ENCODE measurements at regions not wholly inside any gene's neighbourhood (a gene's known extent, or its start where the extent isn't known, plus 50 kb on each side); places are given as distances from the start of the nearest gene placed in this dataset.

DNA sequence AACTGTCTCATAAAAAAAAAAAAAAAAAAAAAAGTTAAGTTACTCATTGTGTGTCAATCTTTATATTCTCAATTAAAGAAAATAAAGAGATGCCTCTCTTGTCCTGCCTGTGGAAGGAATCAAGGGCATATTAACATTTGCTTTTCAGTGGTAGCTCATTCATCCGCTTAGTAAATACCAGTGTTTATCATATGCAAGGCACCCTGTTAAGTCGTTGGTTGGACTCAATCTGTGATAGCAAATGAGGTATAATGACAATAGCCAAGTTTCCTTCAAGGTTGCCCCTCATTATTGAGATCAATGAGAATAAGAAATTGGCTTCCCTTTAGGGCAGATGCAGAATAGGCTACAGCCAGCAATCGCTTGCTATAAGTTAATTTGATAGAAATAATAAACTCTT is 812.7 kb upstream of the COBL start:
- Histone ChIP-seq H3K4me3 (no peak overlapping the region), H3K27ac (no peak overlapping the region), H3K4me1 (no peaks in the 10 kb centered on the region), H3K9me3 (peaks cover 0 to 2% (median 0%) of the 10 kb centered on the region in 4 donors), H3K36me3 (no peaks in the 10 kb centered on the region), H3K27me3 (no peaks in the 10 kb centered on the region)
- no peak for DNase-seq
- intact Hi-C loops (cut with DNase I): no loop called here
- 76 to 81% methylated on average over 3 of the region's 3 CpGs for WGBS, 2 donors
- TF ChIP-seq POLR2A (IDR thresholded peaks at IDR 0.05) (no peak), EP300 (IDR thresholded peaks at IDR 0.05) (no peak), POLR2AphosphoS5 (IDR thresholded peaks at IDR 0.05) (no peak)
- TF ChIP-seq, protein P1, sequence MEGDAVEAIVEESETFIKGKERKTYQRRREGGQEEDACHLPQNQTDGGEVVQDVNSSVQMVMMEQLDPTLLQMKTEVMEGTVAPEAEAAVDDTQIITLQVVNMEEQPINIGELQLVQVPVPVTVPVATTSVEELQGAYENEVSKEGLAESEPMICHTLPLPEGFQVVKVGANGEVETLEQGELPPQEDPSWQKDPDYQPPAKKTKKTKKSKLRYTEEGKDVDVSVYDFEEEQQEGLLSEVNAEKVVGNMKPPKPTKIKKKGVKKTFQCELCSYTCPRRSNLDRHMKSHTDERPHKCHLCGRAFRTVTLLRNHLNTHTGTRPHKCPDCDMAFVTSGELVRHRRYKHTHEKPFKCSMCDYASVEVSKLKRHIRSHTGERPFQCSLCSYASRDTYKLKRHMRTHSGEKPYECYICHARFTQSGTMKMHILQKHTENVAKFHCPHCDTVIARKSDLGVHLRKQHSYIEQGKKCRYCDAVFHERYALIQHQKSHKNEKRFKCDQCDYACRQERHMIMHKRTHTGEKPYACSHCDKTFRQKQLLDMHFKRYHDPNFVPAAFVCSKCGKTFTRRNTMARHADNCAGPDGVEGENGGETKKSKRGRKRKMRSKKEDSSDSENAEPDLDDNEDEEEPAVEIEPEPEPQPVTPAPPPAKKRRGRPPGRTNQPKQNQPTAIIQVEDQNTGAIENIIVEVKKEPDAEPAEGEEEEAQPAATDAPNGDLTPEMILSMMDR (IDR thresholded peaks at IDR 0.05): no peak

DNA sequence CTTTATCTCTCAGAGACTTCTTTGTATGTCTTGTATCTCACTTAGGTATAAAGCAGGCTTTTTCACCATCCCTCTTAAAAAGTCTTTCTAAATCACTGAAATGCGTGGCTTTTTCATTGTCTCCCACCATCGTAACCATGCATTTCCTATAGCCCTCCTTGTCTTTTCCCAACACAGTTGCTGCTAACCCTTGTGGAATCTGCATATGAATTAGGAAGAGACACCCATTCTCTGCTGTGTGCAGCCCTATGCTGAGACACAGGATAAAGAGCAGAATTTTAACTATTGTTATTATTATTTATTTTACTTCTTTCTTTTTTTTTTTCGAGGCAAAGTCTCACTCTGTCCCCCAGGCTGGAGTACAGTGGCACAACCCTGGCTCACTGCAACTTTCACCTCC is 804.3 kb upstream of the COBL start:
- no peaks in the 10 kb centered on the region for H3K4me1 ChIP-seq
- H3K27me3 ChIP-seq: no peaks in the 10 kb centered on the region
- no peak for DNase-seq
- 56 to 76% methylated on average over 3 of the region's 3 CpGs for WGBS, 2 donors
- intact Hi-C loops (cut with DNase I): no loop called here
- H3K27ac ChIP-seq: no peak overlapping the region
- H3K9me3 ChIP-seq: no peaks in the 10 kb centered on the region
- no peak for TF ChIP-seq EP300 (IDR thresholded peaks at IDR 0.05)
- no peak for TF ChIP-seq POLR2AphosphoS5 (IDR thresholded peaks at IDR 0.05)
- no peak for TF ChIP-seq POLR2A (IDR thresholded peaks at IDR 0.05)
- TF ChIP-seq, protein P1 (IDR thresholded peaks at IDR 0.05): no peak
- H3K4me3 ChIP-seq: no peak overlapping the region
- no peaks in the 10 kb centered on the region for H3K36me3 ChIP-seq

DNA sequence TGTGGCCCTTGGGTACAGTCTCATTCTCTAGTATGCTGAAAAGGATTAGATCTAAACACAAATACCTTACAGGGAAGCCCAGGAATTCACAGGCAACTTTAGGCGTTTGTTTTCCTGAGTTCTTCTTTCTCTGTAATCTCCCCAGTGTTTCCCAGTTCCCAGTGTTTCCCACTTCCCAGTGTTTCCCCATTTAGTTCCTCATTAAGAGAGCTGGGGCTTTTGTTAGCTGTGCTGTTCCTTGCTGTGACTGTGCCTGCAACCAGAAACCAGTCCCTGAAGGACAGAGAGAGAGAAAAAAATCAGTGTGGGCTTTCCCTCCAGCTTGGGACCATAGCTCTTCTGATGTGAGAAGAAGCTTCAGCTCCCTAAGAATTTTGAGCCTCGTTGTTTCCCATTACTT is 802.9 kb upstream of the COBL start:
- H3K9me3 ChIP-seq: no peaks in the 10 kb centered on the region
- H3K27ac ChIP-seq: no peak overlapping the region
- WGBS, 2 donors: 35 to 60% methylated on average over 2 of the region's 2 CpGs
- intact Hi-C loops (cut with DNase I): no loop called here
- TF ChIP-seq, protein P1 (IDR thresholded peaks at IDR 0.05): no peak
- TF ChIP-seq EP300 (IDR thresholded peaks at IDR 0.05) (no peak), POLR2AphosphoS5 (IDR thresholded peaks at IDR 0.05) (no peak), POLR2A (IDR thresholded peaks at IDR 0.05) (no peak)
- H3K4me3 ChIP-seq: no peak overlapping the region
- no peaks in the 10 kb centered on the region for H3K4me1 ChIP-seq
- H3K27me3 ChIP-seq: no peaks in the 10 kb centered on the region
- no peak for DNase-seq
- no peaks in the 10 kb centered on the region for H3K36me3 ChIP-seq

DNA sequence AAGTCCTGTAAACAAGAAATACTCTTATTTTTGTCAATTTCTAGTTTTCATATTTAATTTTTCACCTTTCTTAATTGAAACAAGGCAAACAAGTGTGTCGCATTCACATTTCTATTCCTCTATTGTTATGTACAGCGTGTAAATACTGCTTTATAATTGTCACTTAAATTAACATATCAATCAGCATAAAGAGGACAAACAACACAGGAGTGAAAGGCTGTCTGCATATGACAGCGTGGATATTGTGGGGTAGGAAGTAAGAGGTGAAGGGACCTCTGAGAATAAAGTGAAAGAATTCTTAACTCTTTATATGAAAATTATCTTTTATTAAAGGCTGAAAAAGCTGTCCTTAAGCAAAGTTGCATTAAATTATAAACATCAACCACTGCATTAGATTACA is 797.9 kb upstream of the COBL start:
- no peaks in the 10 kb centered on the region for H3K36me3 ChIP-seq
- H3K4me3 ChIP-seq: no peak overlapping the region
- H3K4me1 ChIP-seq: no peaks in the 10 kb centered on the region
- WGBS, 2 donors: 66 to 81% methylated on average over 3 of the region's 3 CpGs
- no peak overlapping the region for H3K27ac ChIP-seq
- no peaks in the 10 kb centered on the region for H3K9me3 ChIP-seq
- intact Hi-C loops (cut with DNase I): no loop called here
- TF ChIP-seq EP300 (IDR thresholded peaks at IDR 0.05) (no peak), POLR2AphosphoS5 (IDR thresholded peaks at IDR 0.05) (no peak), POLR2A (IDR thresholded peaks at IDR 0.05) (no peak)
- TF ChIP-seq, protein P1 (IDR thresholded peaks at IDR 0.05): no peak
- DNase-seq: no peak
- no peaks in the 10 kb centered on the region for H3K27me3 ChIP-seq

DNA sequence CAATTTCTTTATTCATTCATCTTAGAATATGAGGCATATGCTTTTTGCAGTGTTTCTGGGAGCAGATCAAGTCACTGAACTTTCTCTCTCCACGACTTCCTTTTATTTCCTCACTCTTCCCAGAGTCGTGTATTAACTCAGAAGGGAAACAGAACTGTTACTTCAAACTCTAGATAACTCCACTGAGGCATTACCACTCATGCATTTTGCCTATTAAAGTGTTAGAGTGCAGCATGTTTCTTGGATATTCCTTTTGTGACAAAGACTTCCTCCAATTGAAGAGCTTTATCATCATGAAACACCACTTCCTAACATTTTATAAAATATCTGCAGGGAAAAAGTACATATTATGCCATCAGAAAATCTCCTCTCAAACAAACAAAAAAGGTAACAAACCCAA is 797.4 kb upstream of the COBL start:
- no peak for TF ChIP-seq EP300 (IDR thresholded peaks at IDR 0.05)
- no peaks in the 10 kb centered on the region for H3K4me1 ChIP-seq
- WGBS, 2 donors: 28 to 58% methylated on average over 2 of the region's 2 CpGs
- H3K4me3 ChIP-seq: no peak overlapping the region
- H3K27me3 ChIP-seq: no peaks in the 10 kb centered on the region
- DNase-seq: no peak
- no peak overlapping the region for H3K27ac ChIP-seq
- H3K36me3 ChIP-seq: no peaks in the 10 kb centered on the region
- H3K9me3 ChIP-seq: no peaks in the 10 kb centered on the region
- intact Hi-C loops (cut with DNase I): no loop called here

All from sigmoid colon (tissue), 6 donors.